Caco-2 (cell line): ENCODE measurements at regions not wholly inside any gene's neighbourhood (a gene's known extent, or its start where the extent isn't known, plus 50 kb on each side); places are given as distances from the start of the nearest gene placed in this dataset.

Experiments used
- BruUV-seq: library from RNA; stranded (reverse); fragments of 400-500 nt; replicated peaks from 2 replicates; lab custom pipeline; 2021; lab: Mats Ljungman, UMichigan
- CTCF ChIA-PET: fragments of 300-600 bp; sonication (Branson Sonifier 250); formaldehyde crosslinking; loops from one replicate; lab custom pipeline; 2022; ENCODE audit warnings: antibody characterized with exemption; lab: Charles Lee
- POLR2A ChIA-PET: fragments of 300-600 bp; sonication (Branson Sonifier 250); formaldehyde crosslinking; loops from one replicate; lab custom pipeline; 2022; ENCODE audit warnings: antibody characterized with exemption; lab: Charles Lee
- DNase-seq, 2 experiments: peaks; one replicate each; pipeline versions ENCODE4 v3.0.0 to v3.0.0-alpha.2; 2020 to 2022
- H3K27me3 ChIP-seq: replicated peaks from 2 replicates; pipeline ENCODE4 v1.6.0; 2011; ENCODE audit warnings: low read length; ENCODE audit not compliant: control insufficient read depth, insufficient read depth
- H3K36me3 ChIP-seq: 2 replicates; pipeline ENCODE4 v1.5.1; 2011; ENCODE audit warnings: low read length; ENCODE audit not compliant: control insufficient read depth, insufficient read depth
- H3K4me1 ChIP-seq: fragments of 250-450 bp; sonication (Bioruptor Pico); 2 replicates; pipeline ENCODE4 v1.5.1; 2020; ENCODE audit warnings: mild to moderate bottlenecking
- H3K4me3 ChIP-seq: 2 replicates; pipeline ENCODE4 v1.5.1; 2011; ENCODE audit warnings: low read depth, mild to moderate bottlenecking, control low read depth, low read length
- H3K9me3 ChIP-seq: fragments of 250-450 bp; sonication (Bioruptor Pico); 2 replicates; pipeline ENCODE4 v1.5.1; 2020; ENCODE audit warnings: mild to moderate bottlenecking, moderate library complexity
- H3K27ac Mint-ChIP-seq: one replicate; pipeline ENCODE4 v1.8.0; 2022; ENCODE audit warnings: mixed read lengths; ENCODE audit not compliant: unreplicated experiment
- H3K27me3 Mint-ChIP-seq: one replicate; pipeline ENCODE4 v1.8.0; 2022; ENCODE audit warnings: mixed read lengths; ENCODE audit not compliant: insufficient read depth, unreplicated experiment
- H3K36me3 Mint-ChIP-seq: one replicate; pipeline ENCODE4 v1.8.0; 2022; ENCODE audit warnings: mild to moderate bottlenecking, mixed read lengths; ENCODE audit not compliant: insufficient read depth, unreplicated experiment
- H3K4me1 Mint-ChIP-seq: one replicate; pipeline ENCODE4 v1.8.0; 2022; ENCODE audit warnings: low read depth, mixed read lengths; ENCODE audit not compliant: unreplicated experiment
- H3K4me3 Mint-ChIP-seq: one replicate; pipeline ENCODE4 v1.8.0; 2022; ENCODE audit warnings: mild to moderate bottlenecking, moderate library complexity, mixed read lengths; ENCODE audit not compliant: unreplicated experiment
- H3K9me3 Mint-ChIP-seq: one replicate; pipeline ENCODE4 v1.8.0; 2022; ENCODE audit warnings: mixed read lengths; ENCODE audit not compliant: unreplicated experiment
- CTCF ChIP-seq, 2 experiments: fragments of 200-600 bp in 1 of 2; IDR thresholded peaks; 1 replicate in 1 of 2; 2 replicates in 1 of 2; pipeline versions ENCODE4 v1.5.1 to v1.8.0; 2011 to 2022; ENCODE audit warnings: antibody characterized with exemption in 1 of 2, control low read depth in 1 of 2, inconsistent platforms in 1 of 2, low read depth in 1 of 2, low read length in 1 of 2, mild to moderate bottlenecking in 1 of 2, moderate library complexity in 1 of 2; ENCODE audit not compliant: insufficient read depth in 1 of 2, severe bottlenecking in 1 of 2, unreplicated experiment in 1 of 2
- intact Hi-C: fragments of 100-400 bp; cut with micrococcal nuclease; formaldehyde crosslinking; loops from one replicate; pipeline ENCODE4 v1.10.0; 2022; ENCODE audit not compliant: unreplicated experiment

GRCh38 chr4:146061610-146062334 is 113.7 kb upstream of the LSM6 start:
- Mint-ChIP-seq H3K27ac (no peak overlapping the region), H3K27me3 (peaks cover 17% of the 10 kb centered on the region), H3K4me3 (no peak overlapping the region), H3K9me3 (no peaks in the 10 kb centered on the region), H3K36me3 (no peaks in the 10 kb centered on the region), H3K4me1 (no peaks in the 10 kb centered on the region)
- no peak for DNase-seq
- TF ChIP-seq CTCF (IDR thresholded peaks at IDR 0.05; ENCODE audit: insufficient read depth in 1 of 2, low read depth in 1 of 2, low read length in 1 of 2, severe bottlenecking in 1 of 2, unreplicated experiment in 1 of 2) = no peak
- no peaks in the 10 kb centered on the region for H3K36me3 ChIP-seq
- POLR2A ChIA-PET = no interaction called here
- no peaks in the 10 kb centered on the region for H3K9me3 ChIP-seq
- H3K4me3 ChIP-seq = no peak overlapping the region
- no peaks in the 10 kb centered on the region for H3K27me3 ChIP-seq
- intact Hi-C loops = no loop called here
- H3K4me1 ChIP-seq = no peaks in the 10 kb centered on the region
- BruUV-seq = no TSS peak
- CTCF ChIA-PET = no interaction called here

- Mint-ChIP-seq H3K4me1 (no peaks in the 10 kb centered on the region), H3K9me3 (no peaks in the 10 kb centered on the region), H3K36me3 (no peaks in the 10 kb centered on the region), H3K27me3 (peaks cover 20% of the 10 kb centered on the region), H3K27ac (no peak overlapping the region), H3K4me3 (no peak overlapping the region)
- ChIA-PET CTCF (no interaction called here), POLR2A (no interaction called here)
- H3K4me3 ChIP-seq = no peak overlapping the region
- intact Hi-C loops = no loop called here
- H3K27me3 ChIP-seq = no peaks in the 10 kb centered on the region
- no peaks in the 10 kb centered on the region for H3K36me3 ChIP-seq
- no TSS peak for BruUV-seq
- H3K9me3 ChIP-seq = no peaks in the 10 kb centered on the region
- no peak for TF ChIP-seq CTCF (IDR thresholded peaks at IDR 0.05; ENCODE audit: insufficient read depth in 1 of 2, low read depth in 1 of 2, low read length in 1 of 2, severe bottlenecking in 1 of 2, unreplicated experiment in 1 of 2)
- DNase-seq = no peak
- no peaks in the 10 kb centered on the region for H3K4me1 ChIP-seq
Measured at GRCh38 chr4:146059865-146060264, 115.7 kb upstream of the LSM6 start.

GRCh38 chr4:146059151-146059550 is 116.4 kb upstream of the LSM6 start:
- H3K4me1 ChIP-seq = no peaks in the 10 kb centered on the region
- no peaks in the 10 kb centered on the region for H3K9me3 Mint-ChIP-seq
- intact Hi-C loops = no loop called here
- H3K27me3 Mint-ChIP-seq = peaks cover 20% of the 10 kb centered on the region
- H3K4me3 ChIP-seq = no peak overlapping the region
- no TSS peak for BruUV-seq
- no peak for TF ChIP-seq CTCF (IDR thresholded peaks at IDR 0.05; ENCODE audit: insufficient read depth in 1 of 2, low read depth in 1 of 2, low read length in 1 of 2, severe bottlenecking in 1 of 2, unreplicated experiment in 1 of 2)
- H3K27ac Mint-ChIP-seq = no peak overlapping the region
- H3K4me1 Mint-ChIP-seq = no peaks in the 10 kb centered on the region
- no peaks in the 10 kb centered on the region for H3K36me3 Mint-ChIP-seq
- ChIA-PET POLR2A (no interaction called here), CTCF (no interaction called here)
- no peaks in the 10 kb centered on the region for H3K36me3 ChIP-seq
- no peaks in the 10 kb centered on the region for H3K27me3 ChIP-seq
- H3K4me3 Mint-ChIP-seq = no peak overlapping the region
- DNase-seq = no peak
- H3K9me3 ChIP-seq = no peaks in the 10 kb centered on the region
